ENCODE measurements at regions not wholly inside any gene's neighbourhood (a gene's known extent, or its start where the extent isn't known, plus 50 kb on each side); places are given as distances from the start of the nearest gene placed in this dataset.

GRCh38 chr16:61549327-61549726 is 486.9 kb downstream of the CDH8 start:
- Histone ChIP-seq H3K4me3 (no peak overlapping the region), H3K27ac (peak overlapping the region in 1 of 2 donors; percentile 19), H3K9me3 (no peaks in the 10 kb centered on the region), H3K36me3 (no peaks in the 10 kb centered on the region), H3K27me3 (no peaks in the 10 kb centered on the region), H3K4me1 (peaks cover 0 to 2% of the 10 kb centered on the region in 2 donors)
- no peak for TF ChIP-seq CTCF (IDR thresholded peaks at IDR 0.05)
- DNase-seq (ENCODE audit: low spot score in 2 of 2): no peak
- intact Hi-C loops (cut with DNase I): no loop called here

- H3K4me1 ChIP-seq: peaks cover 0 to 2% of the 10 kb centered on the region in 2 donors
- no peak for TF ChIP-seq CTCF (IDR thresholded peaks at IDR 0.05)
- no peak overlapping the region for H3K4me3 ChIP-seq
- H3K9me3 ChIP-seq: no peaks in the 10 kb centered on the region
- no peaks in the 10 kb centered on the region for H3K27me3 ChIP-seq
- intact Hi-C loops (cut with DNase I): no loop called here
- DNase-seq (ENCODE audit: low spot score in 2 of 2): no peak
- no peaks in the 10 kb centered on the region for H3K36me3 ChIP-seq
- no peak overlapping the region for H3K27ac ChIP-seq
Observed at GRCh38 chr16:61547626-61548025, 488.6 kb downstream of the CDH8 start.

DNA sequence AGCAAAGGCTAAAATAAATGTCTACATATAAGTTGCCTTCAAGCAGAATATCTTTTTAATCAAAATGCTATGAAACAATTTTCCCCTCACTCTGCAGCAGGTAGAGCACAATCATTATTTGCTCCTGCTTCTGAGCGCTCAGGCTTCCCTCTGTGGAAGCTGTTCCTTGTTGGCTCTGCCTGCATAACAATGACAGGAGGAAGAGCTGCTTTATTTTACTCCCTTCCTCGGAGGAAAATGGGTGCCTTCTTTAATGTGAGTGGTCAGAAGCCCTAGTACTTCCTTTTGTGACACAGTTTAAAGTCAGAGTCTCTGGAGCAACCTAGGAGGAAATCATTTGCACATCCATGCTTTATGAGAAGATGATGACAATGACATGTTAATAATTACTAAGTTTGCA is 492.1 kb downstream of the CDH8 start:
- Histone ChIP-seq H3K4me1 (no peaks in the 10 kb centered on the region), H3K36me3 (no peaks in the 10 kb centered on the region), H3K27me3 (no peaks in the 10 kb centered on the region), H3K9me3 (no peaks in the 10 kb centered on the region), H3K4me3 (no peak overlapping the region), H3K27ac (no peak overlapping the region)
- intact Hi-C loops (cut with DNase I): no loop called here
- no peak for TF ChIP-seq CTCF (IDR thresholded peaks at IDR 0.05)
- no peak for DNase-seq (ENCODE audit: low spot score in 2 of 2)

GRCh38 chr16:61540216-61540615 is 496.0 kb downstream of the CDH8 start:
- Histone ChIP-seq H3K4me3 (no peak overlapping the region), H3K4me1 (no peaks in the 10 kb centered on the region), H3K36me3 (no peaks in the 10 kb centered on the region), H3K9me3 (no peaks in the 10 kb centered on the region), H3K27ac (no peak overlapping the region), H3K27me3 (no peaks in the 10 kb centered on the region)
- no peak for TF ChIP-seq CTCF (IDR thresholded peaks at IDR 0.05)
- intact Hi-C loops (cut with DNase I): no loop called here
- no peak for DNase-seq (ENCODE audit: low spot score in 2 of 2)

DNA sequence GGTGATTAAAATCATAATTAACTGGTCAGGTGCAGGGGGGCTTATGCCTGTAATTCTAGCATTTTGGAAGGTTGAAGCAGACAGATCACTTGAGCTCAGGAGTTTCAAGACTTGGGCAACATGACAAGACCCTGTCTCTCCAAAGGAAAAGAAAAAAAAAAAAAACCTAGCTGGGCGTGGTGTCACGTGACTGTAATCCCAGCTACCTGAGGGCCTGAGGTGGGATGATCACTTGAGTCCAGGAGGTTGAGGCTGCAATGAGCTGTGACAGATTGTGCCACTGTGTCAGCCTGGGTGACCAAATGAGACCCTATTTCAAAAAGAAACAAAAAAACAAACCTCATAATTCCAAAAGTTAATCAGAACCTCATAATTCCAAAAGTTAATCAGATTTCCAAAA is 505.5 kb downstream of the CDH8 start:
- TF ChIP-seq CTCF (IDR thresholded peaks at IDR 0.05): no peak
- Histone ChIP-seq H3K27me3 (no peaks in the 10 kb centered on the region), H3K36me3 (no peaks in the 10 kb centered on the region), H3K4me1 (no peaks in the 10 kb centered on the region), H3K4me3 (no peak overlapping the region), H3K27ac (no peak overlapping the region), H3K9me3 (no peaks in the 10 kb centered on the region)
- intact Hi-C loops (cut with DNase I): no loop called here
- no peak for DNase-seq (ENCODE audit: low spot score in 2 of 2)

DNA sequence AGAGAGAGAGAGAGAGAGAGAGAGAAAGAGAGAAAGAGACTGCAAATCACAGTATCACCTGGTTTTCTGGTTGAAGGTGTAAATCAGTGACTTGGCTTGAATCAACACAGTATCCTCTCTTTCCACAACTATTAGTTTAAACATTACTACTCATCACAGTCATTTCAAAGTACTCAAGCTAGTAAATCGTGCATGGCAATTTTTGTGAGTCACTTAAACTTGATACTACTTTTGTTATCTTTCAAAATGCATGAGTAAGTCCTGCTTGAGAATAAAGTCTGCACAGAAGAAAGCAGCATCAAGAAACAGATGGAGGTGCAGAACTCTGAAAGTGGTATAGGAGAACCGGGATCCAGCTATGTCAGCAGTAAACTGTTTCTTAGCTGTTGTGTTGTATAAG is 535.4 kb downstream of the CDH8 start:
- Histone ChIP-seq H3K9me3 (no peaks in the 10 kb centered on the region), H3K4me1 (no peaks in the 10 kb centered on the region), H3K36me3 (no peaks in the 10 kb centered on the region), H3K27ac (no peak overlapping the region), H3K4me3 (no peak overlapping the region), H3K27me3 (no peaks in the 10 kb centered on the region)
- DNase-seq (ENCODE audit: low spot score in 2 of 2): no peak
- TF ChIP-seq CTCF (IDR thresholded peaks at IDR 0.05): no peak
- intact Hi-C loops (cut with DNase I): no loop called here
